K562 (cell line): ENCODE measurements at regions not wholly inside any gene's neighbourhood (a gene's known extent, or its start where the extent isn't known, plus 50 kb on each side); places are given as distances from the start of the nearest gene placed in this dataset.

Source experiments
- ATAC-seq: fragments of 200-7000 bp; cut with Tn5 transposase; 3 replicates; pipeline ENCODE4 v1.9.1; 2020; ENCODE audit warnings: moderate library complexity
- BruUV-seq: library from RNA; stranded (reverse); fragments of 400-500 nt; replicated peaks from 2 replicates; lab custom pipeline; 2021; lab: Mats Ljungman, UMichigan
- CTCF ChIA-PET: fragments of 300-600 bp; formaldehyde crosslinking; extraction: SDS; loops from one replicate; lab custom pipeline; 2021; ENCODE audit warnings: low intra/inter-chr PET ratio; lab: Yijun Ruan, JAX
- POLR2A ChIA-PET: fragments of 300-600, 350-650 bp; sonication (Branson Sonifier 250); formaldehyde crosslinking; extraction: SDS; loops from one replicate; lab custom pipeline; 2021; ENCODE audit warnings: antibody characterized with exemption, inconsistent platforms; lab: Yijun Ruan, JAX
- DNase-seq, 4 experiments: peaks; one replicate each; pipeline versions ENCODE4 v3.0.0 to v3.0.0-alpha.2; 2011 to 2018; ENCODE audit warnings: low spot score in 3 of 4, mixed read lengths in 3 of 4; ENCODE audit errors: extremely low read depth in 1 of 4
- FAIRE-seq: peaks from 2 replicates; lab custom pipeline; 2011; peaks lifted over from hg19 to GRCh38; lab: Jason Lieb, UNC
- H2AFZ ChIP-seq: 2 replicates; pipeline ENCODE4 v1.6.0; 2011; ENCODE audit warnings: low read depth, low read length, control low read depth, inconsistent platforms
- H3K27ac ChIP-seq: fragments of 200-600 bp; 3 replicates; pipeline ENCODE4 v1.8.0; 2011; ENCODE audit warnings: low read depth, mild to moderate bottlenecking, control low read depth, inconsistent platforms, low read length, moderate library complexity, mixed read lengths; ENCODE audit errors: extremely low read depth
- H3K27me3 ChIP-seq, 2 experiments: fragments of 300-600 bp in 1 of 2; 2 replicates in 1 of 2; 3 replicates in 1 of 2; pipeline versions ENCODE4 v1.6.0 to v1.8.0; 2011; ENCODE audit warnings: inconsistent platforms in 2 of 2, low read length in 2 of 2, mild to moderate bottlenecking in 1 of 2, mixed read lengths in 1 of 2, moderate library complexity in 1 of 2; ENCODE audit not compliant: control insufficient read depth in 2 of 2, insufficient read depth in 2 of 2
- H3K36me3 ChIP-seq: fragments of 300-600 bp; 3 replicates; pipeline ENCODE4 v1.8.0; 2011; ENCODE audit warnings: mild to moderate bottlenecking, low read length, inconsistent platforms; ENCODE audit not compliant: control insufficient read depth, insufficient read depth
- H3K4me1 ChIP-seq, 2 experiments: fragments of 200-600 bp in 1 of 2; replicated peaks in 1 of 2; 2 replicates in 1 of 2; 3 replicates in 1 of 2; pipeline versions ENCODE4 v1.5.1 to v1.8.0; 2011; ENCODE audit warnings: inconsistent platforms in 2 of 2, low read length in 2 of 2, mild to moderate bottlenecking in 1 of 2, mixed read lengths in 1 of 2, moderate library complexity in 1 of 2; ENCODE audit not compliant: control insufficient read depth in 2 of 2, insufficient read depth in 2 of 2
- H3K4me2 ChIP-seq: 2 replicates; pipeline ENCODE4 v1.6.1; 2011; ENCODE audit warnings: low read length, control low read depth, inconsistent platforms, mixed read lengths; ENCODE audit not compliant: insufficient read depth
- H3K4me3 ChIP-seq: fragments of 200-600 bp; sonication (generic), shearing (Covaris generic); 2 replicates; pipeline ENCODE4 v1.5.1; 2016; ENCODE audit warnings: control low read depth, inconsistent platforms
- H3K79me2 ChIP-seq: fragments of 200-600 bp; 3 replicates; pipeline ENCODE4 v1.8.0; 2011; ENCODE audit warnings: low read length, inconsistent platforms; ENCODE audit not compliant: control insufficient read depth, insufficient read depth
- H3K9ac ChIP-seq, 2 experiments: 2 replicates each; pipeline versions ENCODE4 v1.6.0 to v1.6.1; 2011; ENCODE audit warnings: low read depth in 2 of 2, low read length in 2 of 2, control low read depth in 1 of 2, inconsistent platforms in 1 of 2, mild to moderate bottlenecking in 1 of 2, mixed read lengths in 1 of 2; ENCODE audit not compliant: insufficient read depth in 1 of 2
- H3K9me1 ChIP-seq: one replicate; pipeline ENCODE4 v1.6.0; 2011; ENCODE audit warnings: inconsistent platforms, mild to moderate bottlenecking, low read length, moderate library complexity; ENCODE audit not compliant: control insufficient read depth, insufficient read depth
- H3K9me3 ChIP-seq: replicated peaks from 2 replicates; pipeline ENCODE4 v1.5.1; 2011; ENCODE audit warnings: low read depth, low read length, inconsistent platforms; ENCODE audit not compliant: control insufficient read depth, insufficient read depth
- H4K20me1 ChIP-seq: replicated peaks from 2 replicates; pipeline ENCODE4 v1.6.1; 2011; ENCODE audit warnings: low read length, inconsistent platforms, mixed read lengths; ENCODE audit not compliant: control insufficient read depth, insufficient read depth
- ADNP ChIP-seq: fragments of 200-800 bp; sonication (Bioruptor generic); IDR thresholded peaks from 2 replicates; pipeline ENCODE4 v1.6.1; 2016; ENCODE audit warnings: missing genetic modification characterization, missing compliant biosample characterization
- E2F3 ChIP-seq: fragments of 250-450 bp; sonication (Bioruptor Pico); IDR thresholded peaks from 2 replicates; pipeline ENCODE4 v1.4.0; 2020; ENCODE audit warnings: mild to moderate bottlenecking
- EZH2 ChIP-seq: IDR thresholded peaks from 2 replicates; pipeline ENCODE4 v1.6.1; 2012; ENCODE audit warnings: low read depth, mild to moderate bottlenecking, inconsistent platforms, low read length, borderline replicate concordance
- FOXK2 ChIP-seq, 2 experiments: fragments of 450-650 bp; IDR thresholded peaks in 1 of 2; conservative IDR thresholded peaks in 1 of 2; 2 replicates each; pipeline ENCODE4 v1.6.1; 2016; ENCODE audit warnings: low read depth in 2 of 2, mild to moderate bottlenecking in 1 of 2
- MAFK ChIP-seq: IDR thresholded peaks from 2 replicates; pipeline ENCODE4 v1.6.1; 2011; ENCODE audit warnings: low read length, improper control_type of control experiment
- MCM5 ChIP-seq: fragments of 450-650 bp; IDR thresholded peaks from 2 replicates; pipeline ENCODE4 v1.6.1; 2016; ENCODE audit warnings: low read depth
- TRIM24 ChIP-seq, 2 experiments: fragments of 450-650 bp; IDR thresholded peaks; 2 replicates each; pipeline ENCODE4 v1.6.1; 2016
- XRCC5 ChIP-seq: fragments of 200-400 bp; formaldehyde crosslinking; IDR thresholded peaks from 2 replicates; pipeline ENCODE4 v1.6.1; 2017; ENCODE audit warnings: low read depth, mild to moderate bottlenecking, low read length
- ZNF589 ChIP-seq: fragments of 200-800 bp; sonication (Bioruptor generic); IDR thresholded peaks from 2 replicates; pipeline ENCODE4 v1.6.1; 2016; ENCODE audit warnings: low read depth, missing genetic modification characterization, missing compliant biosample characterization
- WGBS: fragments of 100-300 bp; shearing (Covaris generic); methylation state at CpG from one replicate; pipeline ENCODE4 v1.1.6; 2016; ENCODE audit warnings: low coverage, mixed read lengths; ENCODE audit not compliant: insufficient coverage; ENCODE audit errors: missing lambda C conversion rate; 5-methylcytosine and 5-hydroxymethylcytosine counted together
- in situ Hi-C: fragments of 300-500 bp; cut with MboI; formaldehyde crosslinking; loops from 4 replicates; pipeline ENCODE4 v1.15.0; 2018; ENCODE audit warnings: inconsistent platforms, mixed read lengths
- intact Hi-C: fragments of 100-400 bp; cut with micrococcal nuclease; formaldehyde crosslinking; loops from 2 replicates; pipeline ENCODE4 v1.14.2; 2022
- TF ChIP-seq, protein P1 (sequence below): fragments of 250-450 bp; sonication (Bioruptor Pico); IDR thresholded peaks from 2 replicates; pipeline ENCODE4 v1.4.0; 2020; ENCODE audit warnings: mild to moderate bottlenecking, moderate library complexity
- TF ChIP-seq, protein P2 (sequence below): fragments of 250-450 bp; sonication (Bioruptor Pico); IDR thresholded peaks from 2 replicates; pipeline ENCODE4 v1.9.0; 2021; ENCODE audit warnings: mild to moderate bottlenecking

DNA sequence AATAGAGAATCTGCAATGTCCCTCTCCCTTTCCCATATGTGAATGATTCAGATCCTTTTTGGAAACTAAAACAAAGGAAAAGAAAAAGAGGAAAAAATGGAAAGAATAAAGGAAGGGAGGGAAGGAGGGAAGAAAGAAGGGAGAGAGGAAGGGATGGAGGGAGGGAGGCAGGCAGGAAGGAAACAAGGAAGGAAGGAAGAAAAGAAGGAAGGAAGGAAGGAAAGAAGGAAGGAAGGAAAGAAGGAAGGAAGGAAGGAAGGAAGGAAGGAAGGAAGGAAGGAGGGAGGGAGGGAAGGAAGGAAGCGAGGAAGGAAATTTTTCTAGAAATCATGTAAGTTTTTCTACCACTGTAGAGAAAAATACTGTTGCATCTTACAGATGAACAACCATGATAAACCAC lies 215.0 kb upstream of the CBLB start:
- BruUV-seq: no TSS peak
- H3K9ac ChIP-seq: no peak overlapping the region
- H3K27ac ChIP-seq: no peak overlapping the region
- in situ Hi-C loops: no loop called here
- TF ChIP-seq ZNF589 (CRISPR knock-in tag) (no peak), TRIM24 (IDR thresholded peaks at IDR 0.05) (no peak), ADNP (tag) (no peak), MCM5 (no peak), FOXK2 (conservative IDR thresholded peaks at IDR 0.05 in 1 of 2, IDR thresholded peaks at IDR 0.05 in 1 of 2; ENCODE audit: low read depth in 2 of 2) (no peak), MAFK (no peak), XRCC5 (no peak), E2F3 (CRISPR knock-in tag) (no peak), EZH2 (no peak)
- TF ChIP-seq, protein P1, sequence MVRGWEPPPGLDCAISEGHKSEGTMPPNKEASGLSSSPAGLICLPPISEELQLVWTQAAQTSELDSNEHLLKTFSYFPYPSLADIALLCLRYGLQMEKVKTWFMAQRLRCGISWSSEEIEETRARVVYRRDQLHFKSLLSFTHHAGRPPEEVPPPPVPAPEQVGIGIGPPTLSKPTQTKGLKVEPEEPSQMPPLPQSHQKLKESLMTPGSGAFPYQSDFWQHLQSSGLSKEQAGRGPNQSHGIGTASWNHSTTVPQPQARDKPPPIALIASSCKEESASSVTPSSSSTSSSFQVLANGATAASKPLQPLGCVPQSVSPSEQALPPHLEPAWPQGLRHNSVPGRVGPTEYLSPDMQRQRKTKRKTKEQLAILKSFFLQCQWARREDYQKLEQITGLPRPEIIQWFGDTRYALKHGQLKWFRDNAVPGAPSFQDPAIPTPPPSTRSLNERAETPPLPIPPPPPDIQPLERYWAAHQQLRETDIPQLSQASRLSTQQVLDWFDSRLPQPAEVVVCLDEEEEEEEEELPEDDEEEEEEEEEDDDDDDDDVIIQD (CRISPR knock-in tag): no peak
- TF ChIP-seq, protein P2, sequence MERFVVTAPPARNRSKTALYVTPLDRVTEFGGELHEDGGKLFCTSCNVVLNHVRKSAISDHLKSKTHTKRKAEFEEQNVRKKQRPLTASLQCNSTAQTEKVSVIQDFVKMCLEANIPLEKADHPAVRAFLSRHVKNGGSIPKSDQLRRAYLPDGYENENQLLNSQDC (CRISPR knock-in tag): no peak
- H3K4me1 ChIP-seq: no peaks in the 10 kb centered on the region; a peak in 1 of 5 replicates
- no peak for ATAC-seq
- ChIA-PET CTCF (no interaction called here), POLR2A (no interaction called here)
- H3K4me2 ChIP-seq: no peak overlapping the region
- intact Hi-C loops: no loop called here
- no peak overlapping the region; the same call in 1 of the 2 replicates for H2AFZ ChIP-seq
- no peak for FAIRE-seq
- no peaks in the 10 kb centered on the region for H3K36me3 ChIP-seq
- no peak overlapping the region for H3K4me3 ChIP-seq
- H3K9me1 ChIP-seq: no peaks in the 10 kb centered on the region
- no peaks in the 10 kb centered on the region for H3K27me3 ChIP-seq
- H4K20me1 ChIP-seq: no peaks in the 10 kb centered on the region
- DNase-seq: no peak
- no peaks in the 10 kb centered on the region for H3K9me3 ChIP-seq
- no CpG with 5 or more reads among the region's 1 CpG for WGBS
- no peaks in the 10 kb centered on the region for H3K79me2 ChIP-seq
